ENCODE measurements at regions not wholly inside any gene's neighbourhood (a gene's known extent, or its start where the extent isn't known, plus 50 kb on each side); places are given as distances from the start of the nearest gene placed in this dataset.

DNA sequence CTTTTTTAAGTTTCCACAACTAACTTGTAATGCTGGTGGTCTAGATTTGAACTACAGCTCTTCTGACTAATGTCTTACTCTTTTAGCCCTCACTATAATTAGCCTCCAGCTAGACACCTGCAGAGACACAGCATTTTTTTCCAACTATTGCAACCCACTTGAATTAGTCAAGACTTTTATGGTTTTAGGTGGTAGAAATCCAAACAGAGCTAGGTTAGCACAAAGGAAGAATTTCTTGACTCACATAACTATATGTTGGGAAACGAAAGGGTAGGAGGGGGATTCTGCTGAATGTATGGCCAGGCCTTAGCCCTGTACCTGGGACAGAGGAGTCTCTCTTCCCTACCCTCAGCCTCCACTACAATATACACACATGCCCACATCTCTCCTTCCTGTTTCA lies 586.1 kb downstream of the INHBA start:
- DNase-seq (ENCODE audit: low read depth, low spot score): no peak
- H3K36me3 Mint-ChIP-seq (ENCODE audit: low read depth): no peaks in the 10 kb centered on the region
- no peak overlapping the region for H3K4me3 Mint-ChIP-seq
- TF ChIP-seq, protein P1, sequence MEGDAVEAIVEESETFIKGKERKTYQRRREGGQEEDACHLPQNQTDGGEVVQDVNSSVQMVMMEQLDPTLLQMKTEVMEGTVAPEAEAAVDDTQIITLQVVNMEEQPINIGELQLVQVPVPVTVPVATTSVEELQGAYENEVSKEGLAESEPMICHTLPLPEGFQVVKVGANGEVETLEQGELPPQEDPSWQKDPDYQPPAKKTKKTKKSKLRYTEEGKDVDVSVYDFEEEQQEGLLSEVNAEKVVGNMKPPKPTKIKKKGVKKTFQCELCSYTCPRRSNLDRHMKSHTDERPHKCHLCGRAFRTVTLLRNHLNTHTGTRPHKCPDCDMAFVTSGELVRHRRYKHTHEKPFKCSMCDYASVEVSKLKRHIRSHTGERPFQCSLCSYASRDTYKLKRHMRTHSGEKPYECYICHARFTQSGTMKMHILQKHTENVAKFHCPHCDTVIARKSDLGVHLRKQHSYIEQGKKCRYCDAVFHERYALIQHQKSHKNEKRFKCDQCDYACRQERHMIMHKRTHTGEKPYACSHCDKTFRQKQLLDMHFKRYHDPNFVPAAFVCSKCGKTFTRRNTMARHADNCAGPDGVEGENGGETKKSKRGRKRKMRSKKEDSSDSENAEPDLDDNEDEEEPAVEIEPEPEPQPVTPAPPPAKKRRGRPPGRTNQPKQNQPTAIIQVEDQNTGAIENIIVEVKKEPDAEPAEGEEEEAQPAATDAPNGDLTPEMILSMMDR (conservative IDR thresholded peaks at IDR 0.05): no peak
- no peaks in the 10 kb centered on the region for H3K4me1 Mint-ChIP-seq
- H3K27ac Mint-ChIP-seq (ENCODE audit: unreplicated experiment): no peak overlapping the region
- H3K9me3 Mint-ChIP-seq: peaks cover 8% of the 10 kb centered on the region
- no peaks in the 10 kb centered on the region for H3K27me3 Mint-ChIP-seq (ENCODE audit: low read depth)

DNA sequence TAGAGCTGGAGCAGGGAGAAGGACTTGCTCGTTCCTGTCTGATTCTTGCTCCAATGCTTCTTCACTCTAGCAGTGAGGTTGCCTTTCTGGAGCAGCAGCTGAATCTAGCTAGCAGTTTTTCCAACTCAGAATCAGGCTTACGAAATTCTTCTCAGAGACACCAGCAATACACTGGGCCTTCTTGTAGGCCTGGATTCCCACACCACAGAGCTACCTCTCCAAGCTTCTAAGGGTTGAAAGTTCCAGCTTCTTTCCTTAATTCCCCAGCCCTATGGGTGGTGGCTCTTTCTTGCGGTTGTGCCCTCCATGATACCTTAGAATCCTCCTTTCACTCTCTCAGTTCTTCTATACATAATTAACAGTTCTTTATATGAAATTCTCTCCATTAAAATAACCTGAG lies 586.6 kb downstream of the INHBA start:
- no peaks in the 10 kb centered on the region for H3K27me3 Mint-ChIP-seq (ENCODE audit: low read depth)
- no peak overlapping the region for H3K4me3 Mint-ChIP-seq
- TF ChIP-seq, protein P1 (conservative IDR thresholded peaks at IDR 0.05): no peak
- DNase-seq (ENCODE audit: low read depth, low spot score): no peak
- H3K4me1 Mint-ChIP-seq: no peaks in the 10 kb centered on the region
- H3K9me3 Mint-ChIP-seq: peaks cover 8% of the 10 kb centered on the region
- H3K36me3 Mint-ChIP-seq (ENCODE audit: low read depth): no peaks in the 10 kb centered on the region
- H3K27ac Mint-ChIP-seq (ENCODE audit: unreplicated experiment): no peak overlapping the region

DNA sequence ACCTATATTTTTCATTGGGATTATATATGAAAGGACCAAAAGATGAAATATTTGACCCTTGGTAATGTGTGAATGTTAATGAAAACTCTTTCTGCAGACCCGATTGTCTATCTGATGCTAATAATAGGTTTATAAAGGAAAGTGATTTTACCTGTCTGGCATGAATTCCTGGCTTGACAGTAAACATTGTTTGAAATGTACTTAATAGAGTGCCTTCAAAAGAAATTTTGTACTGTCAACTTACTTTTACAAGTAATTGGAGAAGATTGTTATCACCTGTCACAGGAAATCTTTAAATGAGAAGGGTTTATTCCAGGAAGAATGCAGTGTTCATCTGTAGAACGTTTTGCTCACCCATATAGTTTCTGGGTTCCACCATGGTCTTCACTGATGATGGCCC lies 588.2 kb downstream of the INHBA start:
- H3K4me3 Mint-ChIP-seq: no peak overlapping the region
- H3K9me3 Mint-ChIP-seq: peaks cover 4% of the 10 kb centered on the region
- DNase-seq (ENCODE audit: low read depth, low spot score): no peak
- H3K27me3 Mint-ChIP-seq (ENCODE audit: low read depth): no peaks in the 10 kb centered on the region
- TF ChIP-seq, protein P1 (conservative IDR thresholded peaks at IDR 0.05): no peak
- H3K36me3 Mint-ChIP-seq (ENCODE audit: low read depth): no peaks in the 10 kb centered on the region
- no peaks in the 10 kb centered on the region for H3K4me1 Mint-ChIP-seq
- no peak overlapping the region for H3K27ac Mint-ChIP-seq (ENCODE audit: unreplicated experiment)

DNA sequence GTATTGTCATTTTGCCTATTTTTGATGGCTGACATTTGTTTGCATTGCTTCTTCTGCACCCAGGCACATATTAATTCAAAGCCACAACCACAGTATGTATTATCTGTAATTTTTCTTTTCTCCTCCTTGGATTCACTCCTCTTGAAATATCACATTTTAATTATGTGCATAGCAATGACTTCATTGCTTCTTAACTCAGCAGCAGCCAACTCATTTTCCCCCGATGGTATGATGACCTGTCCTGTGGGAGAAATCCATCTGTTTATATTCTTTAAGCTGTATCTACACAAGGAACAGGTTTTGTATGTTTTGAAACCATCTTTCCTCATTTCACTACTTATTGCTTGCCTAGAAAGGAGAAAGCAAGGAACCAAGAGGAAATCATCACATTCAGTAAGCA lies 588.8 kb downstream of the INHBA start:
- Mint-ChIP-seq H3K27me3 (ENCODE audit: low read depth) (no peaks in the 10 kb centered on the region), H3K4me1 (no peaks in the 10 kb centered on the region), H3K36me3 (ENCODE audit: low read depth) (no peaks in the 10 kb centered on the region), H3K27ac (ENCODE audit: unreplicated experiment) (no peak overlapping the region), H3K4me3 (no peak overlapping the region), H3K9me3 (no peaks in the 10 kb centered on the region)
- no peak for DNase-seq (ENCODE audit: low read depth, low spot score)
- TF ChIP-seq, protein P1 (conservative IDR thresholded peaks at IDR 0.05): no peak

- H3K4me3 Mint-ChIP-seq: no peak overlapping the region
Measured at GRCh38 chr7:41113719-41114118, 589.2 kb downstream of the INHBA start.

More at GRCh38 chr7:41113719-41114118, 589.2 kb downstream of the INHBA start:
- Mint-ChIP-seq H3K27me3 (ENCODE audit: low read depth) (no peaks in the 10 kb centered on the region), H3K9me3 (no peaks in the 10 kb centered on the region), H3K4me1 (no peaks in the 10 kb centered on the region), H3K27ac (ENCODE audit: unreplicated experiment) (no peak overlapping the region), H3K36me3 (ENCODE audit: low read depth) (no peaks in the 10 kb centered on the region)
- DNase-seq (ENCODE audit: low read depth, low spot score): no peak
- TF ChIP-seq, protein P1 (conservative IDR thresholded peaks at IDR 0.05): no peak

Data from neural crest cell (in vitro differentiated cells).